C4-2B (cell line): ENCODE measurements at regions not wholly inside any gene's neighbourhood (a gene's known extent, or its start where the extent isn't known, plus 50 kb on each side); places are given as distances from the start of the nearest gene placed in this dataset.

Source experiments
- ZFX ChIP-seq: fragments of 450-650 bp; IDR thresholded peaks from 2 replicates; pipeline ENCODE4 v1.6.1; 2017
- TF ChIP-seq, protein P1 (sequence below): fragments of 450-650 bp; conservative IDR thresholded peaks from 2 replicates; pipeline ENCODE4 v1.5.1; 2017; ENCODE audit warnings: mild to moderate bottlenecking

GRCh38 chr2:113827426-113827825 is 62.5 kb upstream of the ACTR3 start:
- TF ChIP-seq, protein P1, sequence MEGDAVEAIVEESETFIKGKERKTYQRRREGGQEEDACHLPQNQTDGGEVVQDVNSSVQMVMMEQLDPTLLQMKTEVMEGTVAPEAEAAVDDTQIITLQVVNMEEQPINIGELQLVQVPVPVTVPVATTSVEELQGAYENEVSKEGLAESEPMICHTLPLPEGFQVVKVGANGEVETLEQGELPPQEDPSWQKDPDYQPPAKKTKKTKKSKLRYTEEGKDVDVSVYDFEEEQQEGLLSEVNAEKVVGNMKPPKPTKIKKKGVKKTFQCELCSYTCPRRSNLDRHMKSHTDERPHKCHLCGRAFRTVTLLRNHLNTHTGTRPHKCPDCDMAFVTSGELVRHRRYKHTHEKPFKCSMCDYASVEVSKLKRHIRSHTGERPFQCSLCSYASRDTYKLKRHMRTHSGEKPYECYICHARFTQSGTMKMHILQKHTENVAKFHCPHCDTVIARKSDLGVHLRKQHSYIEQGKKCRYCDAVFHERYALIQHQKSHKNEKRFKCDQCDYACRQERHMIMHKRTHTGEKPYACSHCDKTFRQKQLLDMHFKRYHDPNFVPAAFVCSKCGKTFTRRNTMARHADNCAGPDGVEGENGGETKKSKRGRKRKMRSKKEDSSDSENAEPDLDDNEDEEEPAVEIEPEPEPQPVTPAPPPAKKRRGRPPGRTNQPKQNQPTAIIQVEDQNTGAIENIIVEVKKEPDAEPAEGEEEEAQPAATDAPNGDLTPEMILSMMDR: no peak
- TF ChIP-seq ZFX: no peak
